ENCODE measurements at regions not wholly inside any gene's neighbourhood (a gene's known extent, or its start where the extent isn't known, plus 50 kb on each side); places are given as distances from the start of the nearest gene placed in this dataset.

DNA sequence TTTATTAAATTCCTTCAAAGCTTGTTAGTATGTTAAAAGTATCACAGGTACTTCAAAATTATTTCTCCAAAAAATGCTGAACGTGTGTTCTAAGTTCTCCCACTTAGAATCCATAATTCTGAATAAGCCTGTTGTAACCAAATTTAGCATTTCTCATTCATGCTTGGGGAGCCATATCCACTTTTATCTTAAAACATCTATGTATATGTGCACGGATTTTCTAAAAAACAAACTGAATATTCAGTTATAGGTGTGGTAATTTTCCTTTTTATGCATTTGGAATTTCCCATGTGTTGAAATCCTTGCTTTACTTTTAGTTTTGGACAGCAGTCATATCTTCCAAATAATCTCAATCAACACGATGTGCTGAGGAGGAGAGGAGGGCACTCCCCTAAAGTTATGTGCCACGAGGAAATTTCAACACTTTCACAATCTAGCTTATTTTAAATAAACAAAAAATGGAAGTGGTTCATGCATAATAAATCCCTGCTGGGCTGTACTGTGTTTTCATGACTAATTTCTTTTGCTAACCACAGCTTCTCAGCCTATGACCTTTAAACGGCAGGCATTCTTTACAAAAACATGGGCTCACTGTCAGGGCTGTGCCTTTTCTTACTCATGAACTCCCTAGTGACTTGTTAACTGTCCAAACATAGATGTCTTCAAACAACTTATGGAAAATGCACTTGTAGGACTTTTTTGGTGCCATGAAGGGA is 380.3 kb upstream of the SEMA3C start:
- no TSS peak for BruUV-seq (replicated peaks)
- no peaks in the 10 kb centered on the region for H3K79me2 ChIP-seq (ENCODE audit: insufficient read depth, low read length)
- no peak overlapping the region for H3K9ac ChIP-seq (ENCODE audit: insufficient read depth, low read depth, low read length)
- H3K36me3 ChIP-seq (replicated peaks in 1 of 2; ENCODE audit: control insufficient read depth in 1 of 2, insufficient read depth in 2 of 2, low read length in 2 of 2), result no peaks in the 10 kb centered on the region
- in situ Hi-C loops (cut with HindIII; ENCODE audit: extremely low pct_ligation_motif_present, low pct_unique_long_range_greater_than_20kb), result no loop called here
- no peak overlapping the region for H3K27ac ChIP-seq (ENCODE audit: extremely low read length, insufficient read depth, low read length)
- no peaks in the 10 kb centered on the region for H3K4me1 ChIP-seq (ENCODE audit: insufficient read depth, low read length)
- no peaks in the 10 kb centered on the region for H3K9me3 ChIP-seq (ENCODE audit: low read length)
- H2AFZ ChIP-seq (ENCODE audit: low read length), result no peak overlapping the region
- POLR2A ChIA-PET, result no interaction called here
- DNase-seq (ENCODE audit: low spot score) (no peak), FAIRE-seq (no peak), ATAC-seq (no peak)
- no peaks in the 10 kb centered on the region for H3K27me3 ChIP-seq (ENCODE audit: control insufficient read depth in 1 of 2, insufficient read depth in 2 of 2, low read length in 2 of 2)
- CTCF ChIA-PET (ENCODE audit: low intra/inter-chr PET ratio, low total read pairs), result no interaction called here
- 2% methylated on average over 5 of the region's 5 CpGs for WGBS (ENCODE audit: low lambda C conversion rate)
- no peak overlapping the region for H3K4me3 ChIP-seq (replicated peaks in 1 of 3; ENCODE audit: insufficient read depth in 1 of 3, low read depth in 2 of 3, low read length in 3 of 3)
- no peak overlapping the region for H3K4me2 ChIP-seq (ENCODE audit: low read depth, low read length)
- intact Hi-C loops (cut with micrococcal nuclease; ENCODE audit: unreplicated experiment), result no loop called here
- no peaks in the 10 kb centered on the region for H4K20me1 ChIP-seq (ENCODE audit: insufficient read depth, low read length)
- no peak for TF ChIP-seq CEBPG (CRISPR knock-in tag; IDR thresholded peaks at IDR 0.05)
- no peak for TF ChIP-seq NONO (IDR thresholded peaks at IDR 0.05)
- TF ChIP-seq NONO (CRISPR knock-in tag; conservative IDR thresholded peaks at IDR 0.05), result no peak
- TF ChIP-seq NFE2L1 (CRISPR knock-in tag; IDR thresholded peaks at IDR 0.05; ENCODE audit: borderline replicate concordance), result no peak
- no peak for TF ChIP-seq SRSF4 (IDR thresholded peaks at IDR 0.05; ENCODE audit: low read depth, low read length, poor library complexity, severe bottlenecking)
- no peak for TF ChIP-seq NRL (CRISPR knock-in tag; IDR thresholded peaks at IDR 0.05; ENCODE audit: borderline replicate concordance)
- no peak for TF ChIP-seq ZNF460 (CRISPR knock-in tag; IDR thresholded peaks at IDR 0.05; ENCODE audit: borderline replicate concordance)
- no peak for TF ChIP-seq CEBPB (IDR thresholded peaks at IDR 0.05; ENCODE audit: borderline replicate concordance, low read depth, low read length)
- TF ChIP-seq, protein P1, sequence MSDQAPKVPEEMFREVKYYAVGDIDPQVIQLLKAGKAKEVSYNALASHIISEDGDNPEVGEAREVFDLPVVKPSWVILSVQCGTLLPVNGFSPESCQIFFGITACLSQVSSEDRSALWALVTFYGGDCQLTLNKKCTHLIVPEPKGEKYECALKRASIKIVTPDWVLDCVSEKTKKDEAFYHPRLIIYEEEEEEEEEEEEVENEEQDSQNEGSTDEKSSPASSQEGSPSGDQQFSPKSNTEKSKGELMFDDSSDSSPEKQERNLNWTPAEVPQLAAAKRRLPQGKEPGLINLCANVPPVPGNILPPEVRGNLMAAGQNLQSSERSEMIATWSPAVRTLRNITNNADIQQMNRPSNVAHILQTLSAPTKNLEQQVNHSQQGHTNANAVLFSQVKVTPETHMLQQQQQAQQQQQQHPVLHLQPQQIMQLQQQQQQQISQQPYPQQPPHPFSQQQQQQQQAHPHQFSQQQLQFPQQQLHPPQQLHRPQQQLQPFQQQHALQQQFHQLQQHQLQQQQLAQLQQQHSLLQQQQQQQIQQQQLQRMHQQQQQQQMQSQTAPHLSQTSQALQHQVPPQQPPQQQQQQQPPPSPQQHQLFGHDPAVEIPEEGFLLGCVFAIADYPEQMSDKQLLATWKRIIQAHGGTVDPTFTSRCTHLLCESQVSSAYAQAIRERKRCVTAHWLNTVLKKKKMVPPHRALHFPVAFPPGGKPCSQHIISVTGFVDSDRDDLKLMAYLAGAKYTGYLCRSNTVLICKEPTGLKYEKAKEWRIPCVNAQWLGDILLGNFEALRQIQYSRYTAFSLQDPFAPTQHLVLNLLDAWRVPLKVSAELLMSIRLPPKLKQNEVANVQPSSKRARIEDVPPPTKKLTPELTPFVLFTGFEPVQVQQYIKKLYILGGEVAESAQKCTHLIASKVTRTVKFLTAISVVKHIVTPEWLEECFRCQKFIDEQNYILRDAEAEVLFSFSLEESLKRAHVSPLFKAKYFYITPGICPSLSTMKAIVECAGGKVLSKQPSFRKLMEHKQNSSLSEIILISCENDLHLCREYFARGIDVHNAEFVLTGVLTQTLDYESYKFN (CRISPR knock-in tag; conservative IDR thresholded peaks at IDR 0.05), result no peak
- no peak for TF ChIP-seq GTF2F1 (IDR thresholded peaks at IDR 0.05; ENCODE audit: low read length)
- no peak for TF ChIP-seq SYNCRIP (IDR thresholded peaks at IDR 0.05; ENCODE audit: insufficient read depth, low read depth, low read length)
- TF ChIP-seq ZNF343 (CRISPR knock-in tag; IDR thresholded peaks at IDR 0.05), result no peak

Data from HepG2 (cell line).